Suppressor macrophage (primary cell): ENCODE measurements at regions not wholly inside any gene's neighbourhood (a gene's known extent, or its start where the extent isn't known, plus 50 kb on each side); places are given as distances from the start of the nearest gene placed in this dataset.
A peak's percentile ranks its signal among the peaks of the same experiment; 100 is the strongest.
"Not testable (repeated sequence)": the region's sequence is repeated elsewhere in the genome, so short reads cannot be mapped to it uniquely, and the experiment has no call there.

Source experiments
- DNase-seq, 4 experiments: peaks; one replicate each; pipeline ENCODE4 v3.0.0-alpha.2; 2020 to 2022

- DNase-seq, result no peak
Observed at GRCh38 chr9:33695299-33695698, 100.1 kb upstream of the PRSS3 start.

GRCh38 chr9:33695856-33696255, 99.5 kb upstream of the PRSS3 start:
- DNase-seq, result no peak

- peak in 2 of 4 experiments; percentile 42 to 61 for DNase-seq
Observed at GRCh38 chr9:33697171-33697570, 98.2 kb upstream of the PRSS3 start.

GRCh38 chr9:33698267-33698666, 97.1 kb upstream of the PRSS3 start:
- no peak for DNase-seq

DNA sequence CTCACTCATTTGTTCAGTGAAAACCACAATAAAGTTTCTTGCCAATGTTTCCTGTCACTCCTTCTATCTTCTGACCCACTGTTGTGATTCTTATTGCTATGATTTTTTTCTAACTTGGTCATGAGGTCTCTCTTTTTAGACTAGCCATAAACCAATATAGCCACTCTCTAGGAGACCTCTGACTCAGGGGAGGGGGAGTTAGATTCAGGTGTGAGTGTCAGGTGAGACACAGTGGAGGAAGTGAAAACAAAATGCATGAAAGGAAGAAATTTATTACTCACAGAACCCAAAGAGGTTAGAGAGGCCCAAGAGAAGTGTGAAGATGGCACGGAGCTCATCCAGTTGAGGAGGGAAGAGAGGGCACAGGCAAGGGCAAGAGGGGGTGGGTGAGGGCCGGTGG, 94.4 kb upstream of the PRSS3 start:
- not testable (repeated sequence) for DNase-seq

DNA sequence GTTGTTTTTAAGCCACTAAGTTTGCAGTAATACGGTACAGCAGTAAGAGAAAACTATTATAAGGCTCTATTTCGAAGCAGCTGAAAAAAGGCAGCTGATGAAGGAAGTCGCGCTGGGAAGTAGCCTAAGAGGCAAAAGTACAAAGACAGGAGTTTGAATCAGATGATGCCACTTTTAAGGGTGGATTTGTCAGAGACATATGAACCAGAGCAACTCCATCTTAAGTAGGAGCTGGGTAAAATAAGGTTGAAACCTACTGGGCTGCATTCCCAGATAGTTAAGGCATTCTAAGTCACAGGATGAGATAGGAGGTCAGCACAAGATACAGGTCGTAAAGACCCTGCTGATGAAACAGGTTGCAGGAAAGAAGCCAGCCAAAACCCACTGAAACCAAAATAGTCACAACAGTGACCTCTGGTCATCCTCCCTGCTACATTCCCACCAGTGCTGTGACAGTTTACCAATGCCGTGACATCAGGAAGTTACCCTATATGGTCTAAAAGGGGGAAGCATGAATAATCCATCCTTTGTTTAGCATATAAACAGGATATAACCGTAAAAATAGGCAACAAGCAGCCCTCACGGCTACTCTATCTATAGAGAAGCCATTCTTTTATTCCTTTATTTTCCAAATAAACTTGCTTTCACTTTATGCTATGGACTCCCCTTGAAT, 91.8 kb upstream of the PRSS3 start:
- peak; percentile 28 to 72 (median 51) for DNase-seq

DNA sequence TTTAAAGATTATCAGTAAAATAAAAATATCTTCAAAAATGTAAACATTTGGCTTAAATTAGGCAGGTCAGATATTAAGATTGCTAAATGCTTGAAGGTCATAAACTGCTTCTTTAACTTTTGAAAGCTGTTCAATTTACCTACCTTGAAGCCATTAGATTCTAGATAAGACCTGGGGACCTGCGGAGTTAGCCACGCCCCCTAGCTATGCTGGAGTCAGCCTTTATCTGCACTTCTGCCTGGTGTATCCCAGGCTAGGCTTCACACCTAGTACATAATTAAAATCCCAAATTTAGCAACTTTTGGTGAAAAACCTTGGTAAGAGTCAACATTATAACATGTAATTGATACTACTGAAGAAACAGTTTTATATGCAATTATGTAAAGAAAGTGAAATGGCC, 89.9 kb upstream of the PRSS3 start:
- not testable (repeated sequence) for DNase-seq

- no peak for DNase-seq
Observed at GRCh38 chr9:33708441-33708840, 86.9 kb upstream of the PRSS3 start.

DNA sequence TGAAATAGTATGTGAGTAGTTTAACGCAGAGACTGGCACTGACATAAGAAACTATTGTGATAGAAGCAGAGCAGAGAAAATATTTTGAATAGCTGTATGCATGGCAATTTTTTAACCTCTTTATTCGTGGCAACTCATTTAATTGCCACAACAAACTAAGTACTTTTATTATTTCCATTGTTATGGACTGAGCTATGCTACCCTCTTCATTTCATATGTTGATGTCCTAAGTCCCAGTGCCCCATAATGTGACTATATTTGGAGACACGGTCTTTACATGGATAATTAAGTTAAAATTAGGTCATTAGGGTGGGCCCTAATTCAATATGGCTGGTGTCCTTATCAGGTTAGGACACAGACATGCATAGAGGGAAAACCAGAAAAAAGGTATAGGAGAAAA, 86.1 kb upstream of the PRSS3 start:
- DNase-seq, result no peak

DNA sequence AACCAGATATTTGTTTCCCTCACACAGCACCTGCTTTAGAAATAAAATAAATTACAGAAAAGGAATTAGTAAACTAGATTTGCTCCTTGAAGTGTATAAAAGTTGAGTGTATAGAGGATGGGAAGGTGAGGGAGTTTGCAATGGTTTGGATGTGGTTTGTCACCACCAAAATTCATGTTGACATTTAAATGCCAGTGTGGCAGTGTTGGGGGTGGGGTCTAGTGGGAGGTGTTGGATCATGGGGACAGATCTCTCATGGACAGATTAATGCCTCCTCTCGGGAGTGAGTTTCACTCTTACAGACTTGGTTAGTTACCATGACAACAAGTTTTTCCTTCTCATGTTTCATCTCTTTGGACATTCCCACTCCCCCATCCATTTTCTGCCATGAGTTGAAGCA, 83.9 kb upstream of the PRSS3 start:
- not testable (repeated sequence) for DNase-seq

- DNase-seq, result peak in 2 of 4 experiments; percentile 19 to 24
Observed at GRCh38 chr9:33714989-33715388, 80.4 kb upstream of the PRSS3 start.

GRCh38 chr9:33718987-33719386, 76.4 kb upstream of the PRSS3 start:
- DNase-seq, result peak; percentile 84 to 91 (median 88)

GRCh38 chr9:33719581-33720374, 75.6 kb upstream of the PRSS3 start:
- peak in 2 of 4 experiments; percentile 17 to 28 for DNase-seq

GRCh38 chr9:33721674-33722358, 73.5 kb upstream of the PRSS3 start:
- DNase-seq, result peak; percentile 82 to 93 (median 92)

- DNase-seq, result no peak
Observed at GRCh38 chr9:33722359-33722675, 73.0 kb upstream of the PRSS3 start.

- DNase-seq, result no peak
Observed at GRCh38 chr9:33728613-33729012, 66.7 kb upstream of the PRSS3 start.

DNA sequence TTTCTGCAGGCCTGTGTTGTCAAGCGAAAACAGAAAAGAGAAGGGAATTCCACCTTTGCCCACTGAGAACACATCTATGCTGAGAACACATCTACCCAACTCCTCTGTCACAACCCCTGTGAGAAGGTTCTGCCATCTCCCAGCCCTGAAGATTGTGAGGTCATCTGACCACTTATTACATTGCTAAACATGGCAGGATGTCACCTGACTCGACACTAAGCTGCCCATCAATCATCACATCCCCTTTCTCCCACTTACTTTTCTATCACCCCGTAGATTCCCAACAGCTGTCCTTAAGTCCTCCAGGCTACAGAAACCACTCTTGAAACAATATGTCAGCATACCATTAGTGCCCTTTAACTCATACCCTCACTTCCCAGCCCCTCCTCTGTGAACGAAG, 64.2 kb upstream of the PRSS3 start:
- peak in 1 of 4 experiments; percentile 51 for DNase-seq

GRCh38 chr9:33731625-33732024, 63.7 kb upstream of the PRSS3 start:
- no peak for DNase-seq

- DNase-seq, result not testable (repeated sequence)
Observed at GRCh38 chr9:33734247-33734940, 61.0 kb upstream of the PRSS3 start.

GRCh38 chr9:33734941-33735835, 60.2 kb upstream of the PRSS3 start:
- not testable (repeated sequence) for DNase-seq

- peak; percentile 54 to 73 (median 60) for DNase-seq
Observed at GRCh38 chr9:33737811-33738606, 57.4 kb upstream of the PRSS3 start.
